HG03108 (cell line): ENCODE measurements at regions not wholly inside any gene's neighbourhood (a gene's known extent, or its start where the extent isn't known, plus 50 kb on each side); places are given as distances from the start of the nearest gene placed in this dataset.
"Not testable (repeated sequence)": the region's sequence is repeated elsewhere in the genome, so short reads cannot be mapped to it uniquely, and the experiment has no call there.

Source experiments
- ATAC-seq: cut with Tn5 transposase; IDR thresholded peaks from one replicate; pipeline ENCODE4 v1.9.1; 2021; ENCODE audit warnings: moderate library complexity; ENCODE audit not compliant: unreplicated experiment

DNA sequence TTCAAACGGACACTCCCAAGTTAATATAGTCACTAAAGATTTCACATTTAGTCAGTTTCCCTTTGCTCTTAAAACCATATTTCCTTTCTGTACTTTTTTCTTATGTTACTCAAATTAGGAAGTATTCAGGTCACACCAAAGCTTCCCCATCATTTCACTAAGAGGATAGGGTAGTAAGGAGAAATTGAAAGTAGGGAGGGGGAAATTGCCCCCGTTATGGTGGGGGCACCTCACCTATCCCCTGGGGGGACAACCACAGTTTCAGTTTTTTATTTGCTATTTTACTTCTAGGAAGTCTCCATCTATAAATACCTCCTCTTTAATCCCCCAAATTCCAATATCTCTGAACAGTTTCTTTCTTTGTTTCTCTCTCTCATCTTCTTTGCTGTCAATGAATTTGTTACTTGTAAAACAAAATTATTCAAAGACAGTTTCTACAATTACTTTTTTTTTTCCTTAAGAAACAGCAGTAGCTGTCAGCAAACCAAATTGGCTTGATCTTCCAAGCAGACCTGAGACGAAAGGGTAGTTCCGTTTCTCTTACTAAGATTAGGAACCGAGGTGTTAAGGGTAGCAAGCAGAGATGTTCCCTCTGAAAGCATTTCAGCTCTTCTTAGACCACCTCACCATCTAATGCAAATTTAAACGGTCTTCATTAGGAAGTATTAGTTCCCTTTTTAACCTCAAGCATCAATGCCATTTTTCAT, 160.2 kb upstream of the KLF3 start:
- peak; percentile 78 for ATAC-seq

DNA sequence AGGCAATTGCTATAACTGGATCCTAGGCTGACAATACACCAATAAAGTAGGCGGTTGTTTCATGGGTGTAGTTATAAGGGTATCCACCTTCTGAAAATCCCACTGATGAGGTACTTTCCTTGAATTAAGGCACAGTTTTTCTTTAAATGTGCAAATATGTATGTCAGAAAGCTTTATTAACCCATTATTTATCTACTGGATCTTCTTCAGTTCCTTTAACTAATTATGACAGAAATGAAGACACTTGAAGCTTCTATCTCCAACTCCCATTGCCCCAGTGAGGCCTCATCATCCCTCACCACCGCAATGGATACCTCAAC, 159.6 kb upstream of the KLF3 start:
- no peak for ATAC-seq

DNA sequence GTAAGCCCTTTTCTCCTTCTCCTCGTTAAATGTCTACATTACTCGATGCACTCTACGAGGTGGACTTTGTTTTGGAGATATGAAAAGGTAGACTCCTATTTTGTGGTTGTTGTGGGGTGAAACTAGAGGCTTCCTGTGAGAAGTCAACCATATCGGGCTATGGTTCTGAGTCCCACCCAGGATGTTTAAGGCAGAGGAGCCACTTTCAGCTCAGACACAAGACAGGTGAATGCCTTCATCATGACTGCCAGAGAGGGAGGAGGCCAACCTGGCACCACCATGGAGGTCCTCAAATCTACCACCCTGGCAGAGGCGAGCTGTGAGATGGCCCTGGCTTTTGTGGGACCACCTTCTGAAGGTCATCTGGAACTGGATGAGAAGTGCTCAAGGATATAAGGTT, 154.4 kb upstream of the KLF3 start:
- ATAC-seq, result peak; percentile 45

DNA sequence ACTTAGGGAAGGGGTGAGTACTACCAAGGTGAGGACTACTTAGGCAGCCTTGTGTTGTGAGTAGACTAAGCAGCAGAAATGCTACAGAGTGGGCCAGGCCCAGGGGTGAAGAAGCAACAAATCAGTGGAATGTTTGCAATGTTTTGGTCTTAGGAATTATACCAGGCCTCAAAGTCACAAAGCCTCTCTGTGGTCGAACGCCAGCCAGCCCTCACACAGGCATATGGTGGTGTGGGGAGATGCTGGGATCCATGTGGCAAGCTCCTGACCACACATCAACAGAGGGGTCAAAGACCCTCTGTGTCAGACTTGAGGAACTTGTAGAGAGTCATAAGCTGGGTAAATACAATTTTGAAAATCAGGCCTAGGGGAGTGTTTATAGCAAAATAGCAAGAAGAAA, 153.8 kb upstream of the KLF3 start:
- no peak for ATAC-seq

DNA sequence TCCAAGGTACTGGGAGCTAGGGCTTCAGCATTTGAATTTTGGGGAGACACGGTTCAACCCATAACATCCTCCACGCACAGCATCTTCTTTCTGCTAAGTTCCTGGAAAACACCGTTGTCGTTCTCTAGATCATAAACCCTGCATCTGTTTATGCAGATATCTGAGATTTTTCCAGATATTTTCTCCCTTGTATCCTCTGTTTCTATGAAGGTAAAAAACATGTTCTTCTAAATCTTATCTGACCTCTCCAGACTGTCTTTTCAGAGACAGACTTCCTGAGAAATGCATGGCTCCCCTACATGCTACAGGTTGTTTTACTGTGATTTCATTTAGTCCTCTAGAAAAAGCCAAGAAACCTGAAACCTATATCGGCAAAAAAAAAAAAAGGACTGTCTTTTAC, 152.3 kb upstream of the KLF3 start:
- ATAC-seq, result no peak

DNA sequence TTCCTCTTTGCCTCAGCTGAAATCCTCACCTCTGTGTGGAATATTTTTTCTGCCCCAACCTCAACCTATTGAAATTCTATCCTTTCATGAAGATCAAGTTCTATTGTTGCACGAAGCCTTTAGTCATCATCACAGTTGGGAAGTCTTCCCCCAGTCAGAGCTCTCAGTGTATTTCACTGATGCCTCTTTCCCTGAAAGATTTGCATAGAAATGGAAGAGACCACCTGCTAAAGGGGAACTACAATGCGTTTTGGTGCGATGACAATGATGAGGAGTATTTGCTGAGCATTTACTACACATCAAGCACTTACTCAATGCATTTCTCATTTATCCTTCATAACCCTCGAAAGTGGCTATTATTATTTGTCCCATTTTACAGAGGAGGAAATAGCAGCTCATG, 151.2 kb upstream of the KLF3 start:
- no peak for ATAC-seq

DNA sequence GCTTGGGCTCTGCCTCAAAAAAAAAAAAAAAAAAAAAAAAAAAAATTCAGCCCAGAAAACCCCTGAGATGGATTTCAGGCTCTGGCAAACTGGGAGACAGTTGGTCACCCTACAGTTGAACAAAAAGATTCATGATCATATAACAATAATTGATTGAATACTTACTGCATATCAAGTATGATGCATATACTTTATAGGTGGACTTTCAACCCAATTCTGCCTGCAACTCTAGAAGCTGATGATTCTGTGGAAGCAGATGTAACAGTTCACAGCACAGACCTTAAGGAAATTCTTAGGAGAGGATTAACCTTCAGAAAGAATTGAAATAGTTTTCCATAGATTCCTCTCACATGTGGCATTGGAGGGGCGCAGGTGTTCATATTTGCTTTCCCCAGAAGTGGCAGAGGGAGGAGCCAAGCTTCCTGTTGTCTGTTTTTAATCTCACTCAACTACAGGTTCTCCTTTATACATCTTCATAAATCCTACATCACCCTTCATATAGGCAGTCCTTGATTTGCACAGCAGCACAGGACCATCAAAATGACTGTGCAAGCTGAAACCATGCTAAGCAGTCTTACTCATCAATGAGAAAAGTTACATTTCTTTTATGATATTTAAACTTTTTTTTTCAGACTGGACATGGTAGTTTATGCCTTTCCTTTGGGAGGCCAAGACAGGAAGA, 149.4 kb upstream of the KLF3 start:
- ATAC-seq, result no peak

DNA sequence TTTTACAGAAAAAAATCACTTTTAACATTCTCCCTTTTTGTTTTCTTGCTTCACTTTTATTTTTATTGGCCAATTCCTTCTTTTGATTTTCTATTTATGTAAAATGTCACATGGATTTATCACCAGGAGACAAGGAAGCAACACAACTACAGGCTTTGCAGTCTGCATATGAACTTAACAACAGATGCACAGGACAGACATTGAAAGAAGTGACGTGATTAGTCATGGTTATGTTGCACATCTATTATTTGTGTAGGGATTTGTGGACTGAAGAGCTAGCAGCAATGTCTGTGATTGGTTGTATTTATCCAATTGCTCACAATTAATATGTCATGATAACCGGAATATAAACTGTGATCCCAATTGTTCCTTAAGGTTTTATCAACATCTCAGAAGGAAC, 147.8 kb upstream of the KLF3 start:
- no peak for ATAC-seq

DNA sequence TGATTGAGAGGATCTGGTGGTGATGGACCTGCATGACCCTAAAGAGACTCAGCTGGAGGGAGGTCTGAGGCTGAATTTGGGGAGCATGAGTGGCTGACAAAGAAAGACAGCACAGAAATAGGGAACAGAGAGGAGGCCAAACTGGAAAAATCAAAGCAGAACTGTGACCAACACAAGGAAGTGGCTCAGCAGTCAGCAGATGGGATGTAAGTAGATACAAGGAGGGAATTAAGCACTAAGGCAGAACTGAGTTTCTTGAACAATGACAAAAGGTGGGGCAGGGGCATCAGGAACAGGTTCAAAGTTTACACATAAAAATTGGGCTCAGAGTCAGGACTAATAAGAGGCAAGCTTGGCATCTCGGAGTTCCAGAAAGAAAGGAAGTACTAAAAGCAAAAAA, 144.3 kb upstream of the KLF3 start:
- ATAC-seq, result no peak

DNA sequence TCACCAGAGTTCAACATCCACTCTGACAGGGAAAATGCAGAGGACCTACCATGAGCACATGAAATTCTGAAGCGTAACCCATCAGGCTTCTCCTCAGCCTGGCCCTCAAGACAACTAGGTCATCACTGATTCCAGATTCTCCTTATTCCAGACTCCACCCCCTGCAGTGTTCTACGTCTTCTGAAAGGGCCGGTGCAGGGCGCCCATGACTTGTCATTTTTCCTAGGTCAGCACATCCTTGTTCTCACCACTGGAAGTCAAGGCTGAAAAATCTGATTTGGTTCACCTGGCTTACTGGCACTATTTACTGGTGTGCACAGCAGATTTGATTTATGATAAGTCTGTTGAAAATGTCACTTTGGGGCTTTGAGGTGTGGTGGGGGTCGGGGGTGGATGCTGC, 140.9 kb upstream of the KLF3 start:
- ATAC-seq, result no peak

DNA sequence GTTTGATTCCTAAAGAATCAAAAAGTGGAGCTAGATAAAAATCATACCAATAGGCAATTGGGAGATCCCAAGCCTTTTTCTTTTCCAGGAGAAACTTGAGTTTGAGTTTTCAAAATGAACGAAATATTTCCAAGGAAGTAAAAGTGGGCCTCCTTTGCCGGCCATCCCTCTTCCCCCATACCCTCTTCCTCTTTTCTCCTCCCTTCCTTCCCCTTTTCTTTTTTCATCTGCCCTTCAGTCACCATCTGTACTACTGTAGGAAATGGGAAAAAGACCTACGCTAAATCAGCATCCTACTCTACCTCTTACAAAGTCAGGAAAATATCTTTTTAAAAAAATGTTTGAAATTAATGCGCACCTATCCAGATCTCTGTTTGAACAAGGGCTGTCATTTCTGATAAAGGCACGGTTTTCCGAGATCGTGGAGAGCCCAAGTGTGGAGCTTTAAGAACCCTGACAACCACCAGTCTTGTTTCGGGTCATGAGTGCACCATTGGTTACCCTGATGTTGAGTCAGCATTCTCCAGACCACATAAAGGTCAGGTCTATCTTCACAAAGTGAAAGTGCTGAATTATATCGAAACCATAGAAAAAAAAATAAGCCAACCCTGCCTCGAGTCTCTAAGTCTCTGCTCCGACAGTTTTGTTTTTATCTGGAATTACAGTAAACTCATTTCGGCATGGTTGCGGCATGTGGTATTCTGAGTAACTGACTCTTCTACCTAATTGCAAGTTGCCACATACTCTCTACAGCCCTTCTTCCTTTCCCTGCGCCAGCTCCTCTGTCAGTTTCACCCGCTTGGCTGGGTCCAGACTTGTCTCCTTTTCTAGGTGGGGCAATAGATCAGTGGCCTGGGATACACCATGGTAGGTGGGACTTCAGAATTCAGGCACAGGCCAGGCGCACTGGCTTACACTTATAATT, 140.2 kb upstream of the KLF3 start:
- ATAC-seq, result peak; percentile 96

DNA sequence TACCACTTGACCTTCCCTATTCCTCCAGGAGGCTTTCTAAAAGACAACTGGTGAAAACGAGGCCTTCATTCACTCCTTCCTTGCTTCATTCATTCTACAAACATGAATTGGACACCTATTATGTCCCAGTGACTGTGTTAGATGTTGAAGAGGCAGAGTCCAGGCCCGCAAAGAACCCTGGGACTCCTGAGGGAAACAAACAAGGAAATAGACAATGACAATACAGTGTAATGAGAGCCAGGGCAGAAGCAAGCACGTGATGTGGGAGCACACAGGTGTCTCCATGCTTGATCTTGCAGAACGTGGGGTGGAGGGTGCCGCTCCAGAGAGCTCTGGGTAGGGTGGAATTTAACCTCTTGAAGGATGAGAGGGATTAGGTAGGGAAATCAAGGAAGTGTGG, 137.6 kb upstream of the KLF3 start:
- ATAC-seq, result no peak

DNA sequence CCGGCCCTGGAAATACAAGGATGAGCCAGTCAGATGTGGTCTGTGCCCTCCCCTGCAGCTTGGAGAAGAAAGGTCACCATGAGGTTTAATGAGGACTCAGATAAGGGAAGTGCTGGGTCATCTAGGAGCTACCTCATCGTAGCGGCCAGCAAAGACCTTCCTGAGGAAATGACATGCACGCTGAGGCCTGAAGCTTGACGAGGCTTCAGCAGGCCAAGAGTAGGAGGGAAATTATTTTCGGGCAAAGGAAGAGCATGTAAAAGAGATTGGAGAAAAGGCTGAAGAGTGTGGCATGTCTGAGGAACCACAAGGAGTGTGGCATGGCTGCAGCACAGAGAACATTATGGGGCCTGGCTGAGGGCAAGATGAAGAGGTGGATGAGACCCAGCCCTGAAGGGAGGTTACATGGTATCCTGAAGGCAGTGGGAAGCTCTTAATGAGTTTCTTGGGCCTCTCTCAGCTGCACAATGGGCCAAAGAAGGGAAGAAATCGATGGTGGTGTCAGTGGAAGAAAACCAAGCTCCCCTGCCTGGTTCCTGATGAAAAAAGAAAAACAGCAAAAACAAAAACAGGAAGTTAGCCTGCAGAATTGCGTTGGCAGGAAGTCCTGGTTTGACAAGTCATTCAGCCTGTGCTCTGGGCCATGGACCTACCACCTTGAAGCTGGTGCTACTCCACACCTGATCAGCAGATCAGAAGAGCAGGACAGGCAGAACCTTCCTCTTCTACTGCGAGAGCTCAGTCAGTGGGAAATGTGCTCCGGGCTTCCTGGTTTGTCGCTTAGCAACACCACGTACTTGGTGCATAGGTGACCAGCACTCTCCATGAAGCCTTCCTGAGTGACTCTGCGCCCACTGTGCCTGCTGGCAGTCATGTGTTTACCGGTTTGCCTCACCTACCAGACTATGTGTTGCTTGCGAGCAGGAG, 134.5 kb upstream of the KLF3 start:
- peak; percentile 77 for ATAC-seq

DNA sequence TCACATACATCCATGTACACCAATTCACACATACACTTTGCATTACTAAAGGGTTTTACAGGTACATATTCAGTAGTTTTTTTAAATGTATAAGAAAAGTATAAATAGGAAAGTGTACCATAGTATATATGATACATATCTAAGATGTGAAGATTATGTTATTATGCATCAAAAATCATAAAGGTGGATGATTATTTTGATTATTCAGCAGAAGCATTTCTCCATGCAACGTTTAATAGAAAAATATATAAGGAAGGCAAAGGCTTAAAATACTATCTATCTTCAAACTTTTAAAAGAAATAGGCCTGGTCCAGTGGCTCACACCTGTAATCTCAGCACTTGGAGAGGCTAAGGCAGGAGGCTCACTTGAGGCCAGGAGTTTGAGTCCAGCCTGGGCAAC, 133.5 kb upstream of the KLF3 start:
- no peak for ATAC-seq

DNA sequence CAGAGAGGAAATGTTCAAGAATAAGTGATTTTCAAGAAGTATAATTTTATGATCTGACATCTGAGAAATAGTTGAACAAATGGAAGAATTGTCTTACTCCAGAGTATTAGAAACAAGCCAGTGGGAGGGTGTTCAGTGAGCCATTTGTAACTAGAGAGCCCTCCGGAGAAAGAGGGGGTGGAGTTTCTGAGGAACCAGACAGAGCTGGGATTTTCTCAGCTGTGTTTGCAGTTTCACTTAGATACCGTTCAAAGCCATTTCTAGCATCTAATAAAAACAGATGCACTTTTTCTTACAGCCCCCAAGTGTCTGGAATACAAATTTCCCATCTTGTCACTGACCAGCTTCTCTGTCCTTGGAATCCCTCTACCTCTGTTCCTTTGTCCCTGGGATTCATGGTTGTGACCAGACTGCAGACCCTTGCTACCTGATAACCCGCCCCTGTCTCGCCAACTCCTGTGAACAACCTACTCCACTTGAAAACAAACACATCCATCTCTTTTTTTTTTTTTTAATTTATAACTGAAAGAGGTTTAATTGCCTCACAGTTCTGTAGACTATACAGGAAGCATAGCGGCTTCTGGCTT, 132.8 kb upstream of the KLF3 start:
- ATAC-seq, result no peak

DNA sequence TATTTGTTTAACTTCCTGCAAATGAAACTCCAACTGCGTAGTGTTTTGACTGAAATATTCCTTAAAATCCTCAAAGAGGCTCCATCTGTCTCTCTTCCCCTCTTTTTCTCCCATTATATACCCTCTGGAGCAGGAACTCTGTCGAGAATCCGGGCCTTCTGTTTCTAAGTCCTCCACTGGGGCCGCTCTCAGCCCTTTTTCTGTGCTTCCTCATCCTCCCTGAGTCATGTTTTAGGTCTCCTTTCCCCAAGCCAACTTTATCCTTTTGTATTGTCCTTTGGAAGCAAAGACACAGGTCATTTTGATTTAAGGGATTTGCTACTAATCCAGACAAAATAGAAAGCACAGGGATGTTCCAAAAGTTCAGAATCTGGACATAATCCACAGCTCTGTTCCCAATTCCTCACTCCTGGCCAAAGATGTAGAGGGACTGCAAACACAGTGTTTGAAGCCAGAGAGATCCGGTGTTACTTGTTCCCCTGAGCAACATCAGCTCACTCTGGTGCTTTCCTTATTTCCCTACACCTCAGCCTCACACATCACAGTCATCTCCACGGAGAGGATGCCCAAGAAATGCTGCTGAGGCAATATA, 131.0 kb upstream of the KLF3 start:
- no peak for ATAC-seq

DNA sequence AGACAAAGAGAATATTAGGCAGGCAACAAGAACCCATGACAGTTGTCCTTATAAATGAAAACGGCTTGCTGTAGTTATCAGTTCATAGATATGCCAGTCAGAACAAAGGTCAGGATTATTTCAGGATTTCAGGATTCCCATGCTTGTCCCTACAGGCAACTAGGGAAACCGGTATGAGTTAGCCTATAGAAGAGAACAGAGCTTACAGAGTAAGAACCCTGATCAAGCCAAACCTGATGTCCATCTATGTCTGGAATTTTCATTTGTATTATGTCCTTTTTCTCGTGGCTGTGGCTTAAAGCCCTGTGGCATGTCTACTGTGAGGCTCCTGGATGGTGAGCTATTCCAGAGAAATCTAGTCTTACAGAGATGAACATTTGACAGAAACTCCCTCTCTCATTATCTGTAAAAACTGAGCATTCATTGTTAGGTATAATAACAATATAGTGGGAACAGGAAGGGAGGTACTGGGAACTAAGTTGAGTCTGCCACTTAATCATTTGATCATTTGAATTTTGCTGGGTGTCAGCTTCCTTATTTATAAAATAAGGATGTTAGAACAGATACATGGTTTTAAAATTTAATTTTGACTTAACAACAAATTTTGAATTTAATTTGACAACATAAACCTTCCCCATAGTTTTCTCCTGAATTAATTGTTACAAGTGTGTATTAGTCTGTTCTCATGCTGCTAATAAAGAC, 129.5 kb upstream of the KLF3 start:
- ATAC-seq, result no peak

DNA sequence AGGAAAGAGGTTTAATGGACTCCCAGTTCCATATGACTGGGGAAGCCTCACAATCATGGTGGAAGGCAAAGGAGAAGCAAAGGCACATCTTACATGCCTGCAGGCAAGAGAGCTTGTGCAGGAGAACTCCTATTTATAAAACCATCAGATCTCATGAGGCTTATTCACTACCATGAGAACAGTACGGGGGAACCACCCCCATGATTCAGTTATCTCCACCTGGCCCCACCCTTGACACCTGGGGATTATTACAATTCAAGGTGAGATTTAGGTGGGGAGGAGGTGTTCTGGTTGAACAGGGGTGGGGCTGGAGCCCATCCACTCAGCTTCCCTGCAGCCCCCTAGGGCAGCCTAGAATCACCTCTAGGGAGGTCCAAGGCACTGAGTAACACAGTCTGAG, 128.9 kb upstream of the KLF3 start:
- ATAC-seq, result not testable (repeated sequence)

DNA sequence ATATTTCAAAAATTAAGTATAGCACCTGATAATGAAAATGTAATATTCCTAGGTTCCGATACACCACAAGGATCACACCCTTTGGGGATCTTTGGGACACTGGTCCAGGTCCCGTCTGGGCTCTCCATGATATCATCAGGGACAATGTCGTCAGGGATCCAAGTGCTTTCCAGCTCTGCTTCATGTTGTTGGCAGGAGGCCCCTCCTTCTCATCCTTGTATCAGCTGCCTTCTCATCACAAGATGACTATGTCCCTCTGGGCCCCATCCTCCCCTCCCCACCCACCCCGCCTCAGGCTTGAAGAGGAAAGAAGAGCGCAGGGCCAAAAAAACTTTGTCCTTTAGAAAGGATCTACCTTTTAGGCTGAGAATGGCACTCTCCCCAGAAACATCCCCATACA, 128.3 kb upstream of the KLF3 start:
- no peak for ATAC-seq

DNA sequence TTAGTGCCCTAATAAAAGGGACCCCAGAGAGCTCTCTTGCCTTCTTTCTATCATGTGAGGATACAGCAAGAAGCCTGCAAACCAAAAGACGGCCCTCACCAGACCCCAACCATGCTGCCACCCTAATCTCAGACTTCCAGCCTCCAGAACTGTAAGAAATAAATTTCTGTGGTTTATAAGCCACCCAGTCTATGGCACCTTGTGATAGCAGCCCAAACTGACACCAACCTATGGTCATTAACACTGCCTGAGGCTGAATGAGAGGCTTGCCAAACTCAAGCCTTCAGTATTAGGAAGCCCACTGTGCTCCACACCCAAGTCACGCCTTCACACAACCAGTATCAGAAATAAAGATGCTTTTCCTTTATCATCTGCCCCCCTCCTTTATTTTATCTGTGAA, 127.3 kb upstream of the KLF3 start:
- ATAC-seq, result no peak
